ENCODE measurements at regions not wholly inside any gene's neighbourhood (a gene's known extent, or its start where the extent isn't known, plus 50 kb on each side); places are given as distances from the start of the nearest gene placed in this dataset.

GRCh38 chr3:102353148-102353547 lies 81.7 kb upstream of the ZPLD1 start:
- TF ChIP-seq GABPA (IDR thresholded peaks at IDR 0.05; ENCODE audit: low read depth), result no peak
- TF ChIP-seq CTCF (IDR thresholded peaks at IDR 0.05; ENCODE audit: insufficient read depth, low read length), result no peak

Measured in HL-60 (cell line).